GM19351 (cell line): ENCODE measurements at regions not wholly inside any gene's neighbourhood (a gene's known extent, or its start where the extent isn't known, plus 50 kb on each side); places are given as distances from the start of the nearest gene placed in this dataset.

ENCODE experiments used
- ATAC-seq: cut with Tn5 transposase; IDR thresholded peaks from one replicate; pipeline ENCODE4 v1.9.1; 2021; ENCODE audit warnings: mild to moderate bottlenecking, moderate library complexity; ENCODE audit not compliant: unreplicated experiment

GRCh38 chr7:67738145-67738544 is 741.5 kb downstream of the TYW1 start:
- no peak for ATAC-seq

GRCh38 chr7:67738958-67739357 is 742.3 kb downstream of the TYW1 start:
- ATAC-seq: no peak

DNA sequence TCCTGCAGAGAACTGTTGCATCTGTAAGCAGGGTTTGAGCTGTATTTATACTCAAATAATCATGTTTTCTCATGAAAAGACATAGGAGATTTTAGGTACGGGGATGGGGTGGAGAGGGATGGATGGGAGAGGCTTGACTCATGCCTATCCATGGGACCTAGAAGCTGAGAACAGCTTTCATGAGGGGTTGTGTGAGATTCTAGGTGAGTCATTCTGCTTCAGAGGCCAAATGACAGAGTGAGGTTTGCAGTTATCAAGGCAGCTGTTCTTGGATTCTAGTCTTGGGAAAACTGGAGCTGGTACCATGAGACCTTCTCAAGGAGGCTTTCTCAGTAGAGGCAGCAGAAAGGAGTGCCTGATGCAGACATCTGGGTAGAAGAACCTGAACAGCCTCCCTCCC is 746.9 kb downstream of the TYW1 start:
- ATAC-seq: no peak

GRCh38 chr7:67752227-67752626 is 755.6 kb downstream of the TYW1 start:
- no peak for ATAC-seq

DNA sequence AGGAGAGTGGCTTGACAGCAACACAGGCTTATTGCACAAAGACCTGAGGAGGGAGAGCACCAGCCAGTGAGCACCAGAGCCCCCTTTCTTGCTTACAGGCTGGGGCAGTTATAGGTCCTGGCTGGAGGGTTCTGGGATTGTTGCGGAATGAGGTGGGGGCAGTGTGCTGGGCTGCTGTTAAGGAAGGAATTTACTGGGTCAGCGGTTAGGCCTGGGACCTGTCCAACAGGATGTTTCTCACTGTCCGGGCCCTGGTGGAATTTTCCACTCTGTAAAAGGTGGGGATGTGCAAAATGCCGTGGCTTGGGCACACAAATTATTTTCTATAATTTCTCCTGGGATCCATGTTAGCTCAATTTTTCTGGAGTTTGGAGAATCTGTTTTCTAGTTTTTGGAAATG is 757.3 kb downstream of the TYW1 start:
- ATAC-seq: no peak

DNA sequence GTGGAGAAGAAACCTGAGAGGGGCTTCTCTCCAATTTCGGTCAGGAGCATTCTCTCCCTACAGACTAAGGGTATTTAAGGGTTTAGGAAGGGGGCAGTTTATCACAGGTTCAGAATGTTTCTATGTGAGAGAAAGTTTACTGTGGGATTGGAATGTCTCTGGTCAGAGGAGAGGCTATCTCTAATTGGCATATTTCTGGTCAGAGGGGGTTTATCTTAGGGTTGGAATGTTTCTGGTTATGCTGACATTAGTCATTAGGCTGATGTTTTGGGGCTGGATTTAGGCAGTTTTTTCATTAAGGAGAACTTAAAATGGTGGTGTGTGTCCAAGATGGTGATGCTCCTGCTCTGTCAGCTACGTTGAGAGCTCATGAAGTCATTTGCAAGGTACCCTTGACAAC is 758.0 kb downstream of the TYW1 start:
- ATAC-seq: no peak

GRCh38 chr7:67758551-67758950 is 761.9 kb downstream of the TYW1 start:
- no peak for ATAC-seq

DNA sequence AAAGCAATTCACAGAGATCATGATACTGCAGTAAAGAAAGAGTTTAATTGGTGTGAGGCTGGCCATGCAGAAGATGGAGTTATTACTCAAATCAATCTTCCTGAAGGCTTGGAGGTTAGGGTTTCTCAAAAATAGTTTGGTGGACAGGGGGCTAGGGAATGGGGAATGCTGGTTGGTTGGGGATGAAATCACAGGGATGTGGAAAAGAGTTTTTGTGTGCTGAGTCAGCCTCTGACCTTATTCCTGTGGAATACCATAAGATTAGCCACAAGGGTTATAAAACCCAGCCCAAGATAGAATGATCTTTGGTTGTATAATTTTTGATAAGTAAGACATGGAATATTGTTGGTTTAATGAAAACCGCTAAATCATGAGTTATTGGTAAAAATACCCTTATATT is 764.3 kb downstream of the TYW1 start:
- ATAC-seq: no peak

DNA sequence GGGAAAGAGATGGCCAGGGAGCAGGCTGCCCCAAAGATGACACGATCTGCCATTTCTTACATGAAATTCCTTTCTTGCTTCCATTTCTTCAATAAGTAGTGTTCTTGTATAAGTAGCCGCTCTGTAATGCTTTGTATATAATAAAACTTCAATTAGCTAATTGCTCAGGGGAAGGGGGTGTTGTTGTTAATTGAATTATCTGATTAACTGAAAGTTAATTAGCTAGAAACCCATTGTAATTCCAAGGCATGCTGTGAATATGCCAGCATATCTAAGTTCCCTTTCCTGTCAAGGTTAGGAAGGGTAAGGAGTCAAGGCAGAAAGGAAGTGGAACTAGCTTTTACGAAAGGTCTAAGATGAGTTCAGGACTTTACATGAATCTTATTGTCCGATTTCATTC is 765.9 kb downstream of the TYW1 start:
- ATAC-seq: no peak

DNA sequence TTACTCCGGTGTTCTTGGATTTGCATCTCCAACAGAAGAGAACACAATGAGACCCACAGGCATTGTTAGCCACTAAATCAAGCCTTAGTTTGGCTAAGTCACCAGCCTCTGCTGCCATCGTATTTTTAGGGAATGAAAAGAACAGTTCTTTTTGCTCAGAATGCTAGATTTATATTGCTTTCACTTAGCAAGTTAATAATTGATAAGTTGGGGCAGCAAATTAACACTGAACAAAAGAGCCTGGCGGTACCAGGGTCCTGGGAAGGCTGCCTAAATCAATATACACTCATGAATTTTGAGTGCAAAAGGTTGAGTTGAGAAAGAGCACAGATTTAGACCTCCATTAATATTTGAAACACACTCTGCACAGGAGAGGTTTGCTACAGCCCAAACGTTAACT is 767.7 kb downstream of the TYW1 start:
- ATAC-seq: no peak

GRCh38 chr7:67765481-67766175 is 769.0 kb downstream of the TYW1 start:
- no peak for ATAC-seq

- no peak for ATAC-seq
Observed at GRCh38 chr7:67766906-67767410, 770.3 kb downstream of the TYW1 start.

GRCh38 chr7:67771846-67772605 is 775.4 kb downstream of the TYW1 start:
- ATAC-seq: no peak

DNA sequence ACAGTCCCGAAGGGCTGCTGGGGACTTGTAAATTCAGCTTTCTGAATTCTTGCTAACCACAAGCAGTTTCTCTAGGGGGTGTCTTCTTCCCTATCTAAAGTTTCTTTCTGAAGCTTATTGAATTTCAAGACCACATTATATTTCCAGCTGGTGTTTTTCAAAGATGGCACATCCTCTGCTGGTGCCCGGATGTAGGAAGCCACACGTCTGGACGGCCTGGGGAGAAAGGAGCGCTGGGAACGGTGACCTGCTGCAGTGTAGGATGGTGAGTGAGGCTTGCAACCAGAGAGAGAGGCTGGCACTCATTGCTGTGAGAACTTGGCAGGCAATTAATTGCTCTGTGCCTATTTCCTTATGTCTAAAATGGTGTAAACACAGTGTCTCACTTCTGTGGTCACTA is 776.4 kb downstream of the TYW1 start:
- no peak for ATAC-seq

DNA sequence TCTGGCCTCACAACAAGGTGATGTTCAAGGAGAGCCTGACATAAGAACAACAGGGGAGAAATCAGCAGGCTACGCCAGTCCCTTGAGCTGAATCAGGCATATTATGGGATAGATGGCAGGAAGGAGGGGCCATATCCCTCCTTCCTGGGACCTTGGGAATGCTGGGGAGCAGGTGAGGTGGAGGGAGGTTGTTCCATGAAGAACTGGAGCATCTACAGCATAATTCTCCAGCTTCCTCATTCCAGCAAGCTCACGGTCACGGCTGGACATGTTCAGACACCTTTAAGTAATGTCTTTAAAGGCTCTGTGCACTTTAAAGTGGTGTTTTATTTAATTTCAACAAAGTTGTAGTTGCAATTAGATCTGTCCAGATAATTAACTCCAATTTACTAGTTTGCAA is 780.5 kb downstream of the TYW1 start:
- no peak for ATAC-seq

GRCh38 chr7:67781841-67782240 is 785.2 kb downstream of the TYW1 start:
- ATAC-seq: no peak

GRCh38 chr7:67786021-67786420 is 789.4 kb downstream of the TYW1 start:
- no peak for ATAC-seq

GRCh38 chr7:67788669-67789068 is 792.0 kb downstream of the TYW1 start:
- ATAC-seq: no peak

- no peak for ATAC-seq
Observed at GRCh38 chr7:67791918-67792317, 795.3 kb downstream of the TYW1 start.

DNA sequence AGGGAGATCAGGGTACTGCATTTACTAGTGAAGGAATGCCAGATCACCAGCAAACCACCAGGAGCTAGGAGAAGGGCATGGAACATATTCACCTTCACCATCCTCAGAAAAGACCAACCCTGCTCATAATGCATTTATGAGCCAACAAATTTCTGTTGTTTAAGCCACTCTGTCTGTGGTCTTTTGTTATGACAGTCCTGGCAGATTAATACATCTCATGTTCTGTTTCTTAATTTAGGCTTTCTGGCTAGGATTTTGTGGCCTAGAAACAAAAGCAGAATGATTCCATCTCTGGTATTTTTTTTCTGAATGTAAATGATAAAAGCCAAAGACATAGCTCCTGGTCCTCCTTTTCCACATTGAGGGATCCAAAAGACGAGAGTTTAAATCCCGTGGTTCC is 797.9 kb downstream of the TYW1 start:
- no peak for ATAC-seq

GRCh38 chr7:67803789-67804188 is 807.2 kb downstream of the TYW1 start:
- no peak for ATAC-seq

DNA sequence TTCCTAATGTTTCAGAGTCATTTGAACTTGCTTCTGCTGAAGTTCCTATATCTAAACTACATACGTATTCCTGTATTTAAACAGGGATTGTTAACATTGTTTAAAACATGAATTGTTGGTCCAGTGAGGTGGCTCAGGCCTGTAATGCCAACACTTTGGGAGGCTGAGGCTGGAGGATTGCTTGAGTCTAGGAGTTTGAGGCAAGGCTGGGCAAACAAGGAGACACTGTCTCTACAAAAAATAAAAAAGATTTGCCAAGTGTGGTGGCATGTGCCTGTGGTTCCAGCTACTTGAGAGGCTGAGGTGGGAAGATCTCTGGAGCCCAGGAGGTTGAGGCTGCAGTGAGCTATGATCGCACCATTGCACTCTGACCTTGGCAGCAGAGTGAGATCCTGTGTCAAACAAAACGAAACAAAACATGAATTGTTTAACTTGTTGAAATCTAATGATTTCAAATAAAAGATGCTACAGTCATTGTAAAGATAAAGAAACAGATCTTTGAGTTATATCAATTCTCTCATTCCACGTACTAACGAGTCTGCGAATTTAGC is 809.4 kb downstream of the TYW1 start:
- ATAC-seq: no peak
